ENCODE measurements at regions not wholly inside any gene's neighbourhood (a gene's known extent, or its start where the extent isn't known, plus 50 kb on each side); places are given as distances from the start of the nearest gene placed in this dataset.

DNA sequence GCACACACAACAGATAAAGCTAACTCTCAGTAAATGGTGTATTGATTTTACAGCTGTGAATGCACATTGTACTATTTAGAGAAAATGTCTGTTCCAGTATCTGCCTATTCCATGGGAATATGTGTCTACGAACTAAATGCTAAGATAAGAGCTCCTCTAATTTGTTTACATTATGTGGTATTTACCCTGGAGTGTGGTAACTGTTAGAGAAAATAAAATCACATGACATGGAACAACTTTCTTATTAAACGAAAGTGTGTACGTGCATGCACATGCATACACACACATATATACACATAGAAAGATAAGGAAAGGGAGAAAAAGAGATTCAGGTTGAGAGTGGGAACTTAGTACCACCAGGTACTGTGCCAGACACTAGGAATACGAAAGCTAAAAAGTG lies 1151.7 kb upstream of the TENM4 start:
- Histone ChIP-seq H3K36me3 (ENCODE audit: low read depth, missing control alignments) (no peaks in the 10 kb centered on the region), H3K27ac (no peak overlapping the region), H3K4me1 (no peaks in the 10 kb centered on the region), H3K9me3 (no peaks in the 10 kb centered on the region), H3K27me3 (no peaks in the 10 kb centered on the region), H3K4me3 (no peak overlapping the region)
- TF ChIP-seq, protein P1, sequence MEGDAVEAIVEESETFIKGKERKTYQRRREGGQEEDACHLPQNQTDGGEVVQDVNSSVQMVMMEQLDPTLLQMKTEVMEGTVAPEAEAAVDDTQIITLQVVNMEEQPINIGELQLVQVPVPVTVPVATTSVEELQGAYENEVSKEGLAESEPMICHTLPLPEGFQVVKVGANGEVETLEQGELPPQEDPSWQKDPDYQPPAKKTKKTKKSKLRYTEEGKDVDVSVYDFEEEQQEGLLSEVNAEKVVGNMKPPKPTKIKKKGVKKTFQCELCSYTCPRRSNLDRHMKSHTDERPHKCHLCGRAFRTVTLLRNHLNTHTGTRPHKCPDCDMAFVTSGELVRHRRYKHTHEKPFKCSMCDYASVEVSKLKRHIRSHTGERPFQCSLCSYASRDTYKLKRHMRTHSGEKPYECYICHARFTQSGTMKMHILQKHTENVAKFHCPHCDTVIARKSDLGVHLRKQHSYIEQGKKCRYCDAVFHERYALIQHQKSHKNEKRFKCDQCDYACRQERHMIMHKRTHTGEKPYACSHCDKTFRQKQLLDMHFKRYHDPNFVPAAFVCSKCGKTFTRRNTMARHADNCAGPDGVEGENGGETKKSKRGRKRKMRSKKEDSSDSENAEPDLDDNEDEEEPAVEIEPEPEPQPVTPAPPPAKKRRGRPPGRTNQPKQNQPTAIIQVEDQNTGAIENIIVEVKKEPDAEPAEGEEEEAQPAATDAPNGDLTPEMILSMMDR (IDR thresholded peaks at IDR 0.05) = no peak
- TF ChIP-seq POLR2A (IDR thresholded peaks at IDR 0.05) = no peak
- DNase-seq = no peak
- intact Hi-C loops (cut with DNase I; ENCODE audit: low total_unique reads) = no loop called here
- 84 to 90% methylated on average over 4 of the region's 4 CpGs for WGBS, 2 donors

GRCh38 chr11:80587906-80588305 lies 1147.1 kb upstream of the TENM4 start:
- H3K27ac ChIP-seq = no peak overlapping the region

GRCh38 chr11:80586464-80586863 lies 1145.6 kb upstream of the TENM4 start:
- intact Hi-C loops (cut with DNase I; ENCODE audit: low total_unique reads) = no loop called here
- Histone ChIP-seq H3K27me3 (no peaks in the 10 kb centered on the region), H3K27ac (no peak overlapping the region), H3K4me1 (no peaks in the 10 kb centered on the region), H3K4me3 (no peak overlapping the region), H3K9me3 (no peaks in the 10 kb centered on the region), H3K36me3 (ENCODE audit: low read depth, missing control alignments) (no peaks in the 10 kb centered on the region)
- TF ChIP-seq, protein P1 (IDR thresholded peaks at IDR 0.05) = no peak
- no peak for TF ChIP-seq POLR2A (IDR thresholded peaks at IDR 0.05)
- DNase-seq = no peak
- WGBS, 2 donors = 90 to 93% methylated on average over 1 of the region's 1 CpG

More at GRCh38 chr11:80587906-80588305, 1147.1 kb upstream of the TENM4 start:
- DNase-seq = no peak
- H3K9me3 ChIP-seq = no peaks in the 10 kb centered on the region
- no peaks in the 10 kb centered on the region for H3K27me3 ChIP-seq
- TF ChIP-seq, protein P1 (IDR thresholded peaks at IDR 0.05) = no peak
- TF ChIP-seq POLR2A (IDR thresholded peaks at IDR 0.05) = no peak
- no peak overlapping the region for H3K4me3 ChIP-seq
- intact Hi-C loops (cut with DNase I; ENCODE audit: low total_unique reads) = no loop called here
- 74 to 82% methylated on average over 2 of the region's 2 CpGs for WGBS, 2 donors
- H3K36me3 ChIP-seq (ENCODE audit: low read depth, missing control alignments) = no peaks in the 10 kb centered on the region
- no peaks in the 10 kb centered on the region for H3K4me1 ChIP-seq

DNA sequence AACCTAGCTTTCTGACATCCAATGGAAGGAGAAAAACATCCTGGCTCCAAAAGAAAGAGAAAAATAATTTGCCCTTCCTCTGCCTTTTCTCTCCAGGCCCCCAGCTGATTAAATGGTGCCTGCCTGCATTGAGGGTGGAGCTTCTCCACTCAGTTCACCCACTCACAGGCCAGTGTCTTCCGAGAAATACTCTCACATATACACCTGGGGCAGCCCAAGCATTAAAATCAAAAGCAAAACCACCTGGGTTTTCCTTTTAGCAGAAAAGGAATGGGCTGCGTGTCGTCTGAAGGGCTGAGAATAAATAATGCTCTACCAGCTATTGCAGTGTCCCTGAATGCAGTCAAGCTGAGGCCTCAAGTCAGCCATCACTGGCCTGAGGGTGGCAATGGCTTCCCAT lies 1143.8 kb upstream of the TENM4 start:
- intact Hi-C loops (cut with DNase I; ENCODE audit: low total_unique reads) = no loop called here

GRCh38 chr11:80569832-80570231 lies 1129.0 kb upstream of the TENM4 start:
- WGBS, 2 donors = 74 to 89% methylated on average over 2 of the region's 2 CpGs
- intact Hi-C loops (cut with DNase I; ENCODE audit: low total_unique reads) = no loop called here
- H3K4me1 ChIP-seq = no peaks in the 10 kb centered on the region
- H3K27me3 ChIP-seq = no peaks in the 10 kb centered on the region
- no peaks in the 10 kb centered on the region for H3K36me3 ChIP-seq (ENCODE audit: low read depth, missing control alignments)
- H3K27ac ChIP-seq = no peak overlapping the region
- no peak overlapping the region for H3K4me3 ChIP-seq
- H3K9me3 ChIP-seq = no peaks in the 10 kb centered on the region
- DNase-seq = no peak
- TF ChIP-seq, protein P1 (IDR thresholded peaks at IDR 0.05) = no peak
- TF ChIP-seq POLR2A (IDR thresholded peaks at IDR 0.05) = no peak

More for the DNA sequence above, 1143.8 kb upstream of the TENM4 start:
- H3K27me3 ChIP-seq = no peaks in the 10 kb centered on the region
- H3K4me3 ChIP-seq = no peak overlapping the region
- H3K36me3 ChIP-seq (ENCODE audit: low read depth, missing control alignments) = no peaks in the 10 kb centered on the region
- WGBS, 2 donors = 76 to 79% methylated on average over 3 of the region's 3 CpGs
- no peak overlapping the region for H3K27ac ChIP-seq
- TF ChIP-seq, protein P1 (IDR thresholded peaks at IDR 0.05) = no peak
- H3K9me3 ChIP-seq = no peaks in the 10 kb centered on the region
- no peak for DNase-seq
- no peaks in the 10 kb centered on the region for H3K4me1 ChIP-seq
